Hepatocyte (in vitro differentiated cells): ENCODE measurements at regions not wholly inside any gene's neighbourhood (a gene's known extent, or its start where the extent isn't known, plus 50 kb on each side); places are given as distances from the start of the nearest gene placed in this dataset.

Experiments used
- DNase-seq: peaks from one replicate; pipeline ENCODE4 v3.0.0-alpha.2; 2016; ENCODE audit warnings: low spot score
- H2AFZ ChIP-seq: fragments of 200-600 bp; sonication (generic); 2 replicates; pipeline ENCODE4 v1.6.0; 2016; ENCODE audit warnings: antibody characterized with exemption, mild to moderate bottlenecking
- H3K27ac ChIP-seq: fragments of 200-600 bp; sonication (generic); 2 replicates; pipeline ENCODE4 v1.5.1; 2016; ENCODE audit warnings: mild to moderate bottlenecking
- H3K27me3 ChIP-seq: fragments of 200-600 bp; sonication (generic); 2 replicates; pipeline ENCODE4 v1.6.1; 2016
- H3K36me3 ChIP-seq: fragments of 200-600 bp; sonication (generic); replicated peaks from 2 replicates; pipeline ENCODE4 v1.5.1; 2016; ENCODE audit warnings: low read depth; ENCODE audit not compliant: insufficient read depth
- H3K4me1 ChIP-seq: fragments of 200-600 bp; sonication (generic); 2 replicates; pipeline ENCODE4 v1.5.1; 2016; ENCODE audit warnings: mild to moderate bottlenecking, moderate library complexity; ENCODE audit not compliant: insufficient read depth
- H3K4me2 ChIP-seq: fragments of 200-600 bp; sonication (generic); 2 replicates; pipeline ENCODE4 v1.6.0; 2016
- H3K4me3 ChIP-seq: fragments of 200-600 bp; sonication (generic); 2 replicates; pipeline ENCODE4 v1.5.1; 2016; ENCODE audit warnings: mild to moderate bottlenecking
- H3K79me2 ChIP-seq: fragments of 200-600 bp; sonication (generic); 2 replicates; pipeline ENCODE4 v1.6.0; 2017; ENCODE audit warnings: mild to moderate bottlenecking
- H3K9me2 ChIP-seq: fragments of 200-600 bp; sonication (generic); replicated peaks from 2 replicates; pipeline ENCODE4 v1.6.0; 2017; ENCODE audit warnings: mild to moderate bottlenecking; ENCODE audit not compliant: insufficient read depth
- H3K9me3 ChIP-seq: fragments of 200-600 bp; sonication (generic); 2 replicates; pipeline ENCODE4 v1.5.1; 2016; ENCODE audit warnings: low read depth, mild to moderate bottlenecking
- H4K20me1 ChIP-seq: fragments of 200-600 bp; sonication (generic); 2 replicates; pipeline ENCODE4 v1.6.0; 2016; ENCODE audit warnings: mild to moderate bottlenecking; ENCODE audit not compliant: insufficient read depth, poor library complexity, severe bottlenecking
- EZH2 ChIP-seq: fragments of 200-600 bp; sonication (generic); IDR thresholded peaks from 2 replicates; pipeline ENCODE4 v1.6.1; 2016; ENCODE audit warnings: antibody characterized with exemption, mild to moderate bottlenecking, borderline replicate concordance
- EZH2phosphoT487 ChIP-seq: fragments of 200-600 bp; sonication (generic); IDR thresholded peaks from one replicate; pipeline ENCODE4 v1.6.1; 2018; ENCODE audit warnings: antibody characterized with exemption, mild to moderate bottlenecking, low read depth, moderate library complexity; ENCODE audit not compliant: unreplicated experiment, severe bottlenecking
- WGBS: methylation state at CpG from one replicate; pipeline ENCODE4 v1.1.6; 2016; ENCODE audit warnings: low lambda C conversion rate; ENCODE audit errors: missing lambda C conversion rate; 5-methylcytosine and 5-hydroxymethylcytosine counted together
- TF ChIP-seq, protein P1 (sequence below): fragments of 200-600 bp; sonication (generic); IDR thresholded peaks from 2 replicates; pipeline ENCODE4 v1.5.1; 2016; ENCODE audit warnings: antibody characterized with exemption, mild to moderate bottlenecking; ENCODE audit not compliant: poor library complexity

DNA sequence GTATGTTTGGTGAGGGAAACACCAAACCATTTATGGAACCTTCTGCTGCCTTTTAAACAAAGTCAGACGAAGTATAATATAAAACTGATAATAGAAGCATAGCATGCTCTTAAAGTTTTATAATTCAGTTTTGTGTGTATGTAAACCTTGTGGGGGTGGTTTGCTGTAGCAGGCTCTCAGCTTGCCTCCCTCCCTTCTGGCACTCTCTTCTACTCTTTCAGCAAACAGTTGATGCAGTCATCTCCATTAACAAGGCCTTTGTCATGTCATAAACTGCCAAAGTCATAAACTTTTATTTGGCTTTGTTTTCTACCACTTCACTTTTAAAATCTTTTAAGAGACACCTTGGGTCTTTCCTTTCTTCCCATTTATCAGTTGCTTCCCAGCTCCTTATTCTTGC lies 448.2 kb upstream of the SETBP1 start:
- H3K27ac ChIP-seq, result peak overlapping the region; percentile 40
- no peaks in the 10 kb centered on the region for H3K79me2 ChIP-seq
- no peaks in the 10 kb centered on the region for H3K9me3 ChIP-seq
- H3K4me1 ChIP-seq, result no peaks in the 10 kb centered on the region
- peak; percentile 15 for DNase-seq
- H4K20me1 ChIP-seq, result no peaks in the 10 kb centered on the region
- TF ChIP-seq, protein P1, sequence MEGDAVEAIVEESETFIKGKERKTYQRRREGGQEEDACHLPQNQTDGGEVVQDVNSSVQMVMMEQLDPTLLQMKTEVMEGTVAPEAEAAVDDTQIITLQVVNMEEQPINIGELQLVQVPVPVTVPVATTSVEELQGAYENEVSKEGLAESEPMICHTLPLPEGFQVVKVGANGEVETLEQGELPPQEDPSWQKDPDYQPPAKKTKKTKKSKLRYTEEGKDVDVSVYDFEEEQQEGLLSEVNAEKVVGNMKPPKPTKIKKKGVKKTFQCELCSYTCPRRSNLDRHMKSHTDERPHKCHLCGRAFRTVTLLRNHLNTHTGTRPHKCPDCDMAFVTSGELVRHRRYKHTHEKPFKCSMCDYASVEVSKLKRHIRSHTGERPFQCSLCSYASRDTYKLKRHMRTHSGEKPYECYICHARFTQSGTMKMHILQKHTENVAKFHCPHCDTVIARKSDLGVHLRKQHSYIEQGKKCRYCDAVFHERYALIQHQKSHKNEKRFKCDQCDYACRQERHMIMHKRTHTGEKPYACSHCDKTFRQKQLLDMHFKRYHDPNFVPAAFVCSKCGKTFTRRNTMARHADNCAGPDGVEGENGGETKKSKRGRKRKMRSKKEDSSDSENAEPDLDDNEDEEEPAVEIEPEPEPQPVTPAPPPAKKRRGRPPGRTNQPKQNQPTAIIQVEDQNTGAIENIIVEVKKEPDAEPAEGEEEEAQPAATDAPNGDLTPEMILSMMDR, result no peak
- no peak for TF ChIP-seq EZH2
- no peak for TF ChIP-seq EZH2phosphoT487
- no peak overlapping the region for H2AFZ ChIP-seq
- H3K9me2 ChIP-seq, result no peaks in the 10 kb centered on the region
- H3K4me2 ChIP-seq, result no peak overlapping the region
- H3K4me3 ChIP-seq, result no peak overlapping the region
- WGBS, result 38% methylated on average over 1 of the region's 1 CpG
- no peaks in the 10 kb centered on the region for H3K27me3 ChIP-seq
- no peaks in the 10 kb centered on the region for H3K36me3 ChIP-seq

DNA sequence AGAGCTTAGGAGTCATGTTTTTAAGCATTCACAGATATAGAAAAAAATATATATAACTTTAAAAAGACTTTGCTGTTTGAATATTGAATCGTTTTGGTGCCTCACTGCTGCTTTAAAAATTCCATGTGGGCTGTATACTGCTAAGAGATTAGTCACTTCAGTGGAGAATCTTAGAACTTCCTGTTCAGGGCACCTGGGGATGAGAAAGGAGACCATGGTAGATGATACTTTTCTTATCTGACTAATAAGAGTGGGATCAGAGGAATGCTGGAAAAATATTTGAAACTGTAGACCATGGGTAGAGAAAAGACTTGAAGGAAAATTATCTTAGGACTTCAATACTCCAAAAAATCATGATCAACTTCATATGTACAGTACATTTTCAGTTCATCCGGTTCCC lies 442.2 kb upstream of the SETBP1 start:
- Histone ChIP-seq H3K4me1 (no peaks in the 10 kb centered on the region), H3K4me3 (no peak overlapping the region), H4K20me1 (no peaks in the 10 kb centered on the region), H3K36me3 (no peaks in the 10 kb centered on the region), H3K4me2 (no peak overlapping the region), H3K79me2 (no peaks in the 10 kb centered on the region), H3K9me3 (no peaks in the 10 kb centered on the region), H3K9me2 (no peaks in the 10 kb centered on the region), H3K27ac (no peak overlapping the region), H3K27me3 (no peaks in the 10 kb centered on the region), H2AFZ (no peak overlapping the region)
- DNase-seq, result no peak
- TF ChIP-seq EZH2 (no peak), EZH2phosphoT487 (no peak)
- TF ChIP-seq, protein P1, result no peak
- WGBS, result 69% methylated on average over 2 of the region's 2 CpGs

DNA sequence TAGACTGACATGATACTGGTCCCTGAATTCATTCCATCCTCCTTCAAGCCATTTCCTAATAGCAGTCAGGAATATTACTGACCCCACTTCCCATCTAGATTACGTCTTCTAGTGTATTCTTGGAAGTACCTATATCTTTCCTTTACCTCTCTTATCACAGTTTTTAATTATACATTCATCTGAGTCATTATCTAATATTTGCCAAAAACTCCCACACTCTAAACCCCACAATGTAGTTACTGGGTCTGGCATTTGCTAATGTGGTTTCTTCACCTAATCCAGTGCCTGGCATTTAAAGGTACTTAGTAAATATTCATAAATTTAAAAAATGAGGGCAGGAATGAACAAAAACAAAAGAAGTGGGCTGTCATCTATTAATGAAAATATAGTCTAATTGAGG lies 441.8 kb upstream of the SETBP1 start:
- H3K9me3 ChIP-seq, result no peaks in the 10 kb centered on the region
- no peaks in the 10 kb centered on the region for H3K36me3 ChIP-seq
- WGBS, result 90% methylated on average over 1 of the region's 1 CpG
- TF ChIP-seq EZH2, result no peak
- TF ChIP-seq, protein P1, result no peak
- TF ChIP-seq EZH2phosphoT487, result no peak
- H3K79me2 ChIP-seq, result no peaks in the 10 kb centered on the region
- H3K4me3 ChIP-seq, result no peak overlapping the region
- H3K9me2 ChIP-seq, result no peaks in the 10 kb centered on the region
- no peak overlapping the region for H3K27ac ChIP-seq
- DNase-seq, result no peak
- H2AFZ ChIP-seq, result no peak overlapping the region
- H3K4me1 ChIP-seq, result no peaks in the 10 kb centered on the region
- H3K4me2 ChIP-seq, result no peak overlapping the region
- H4K20me1 ChIP-seq, result no peaks in the 10 kb centered on the region
- H3K27me3 ChIP-seq, result no peaks in the 10 kb centered on the region

DNA sequence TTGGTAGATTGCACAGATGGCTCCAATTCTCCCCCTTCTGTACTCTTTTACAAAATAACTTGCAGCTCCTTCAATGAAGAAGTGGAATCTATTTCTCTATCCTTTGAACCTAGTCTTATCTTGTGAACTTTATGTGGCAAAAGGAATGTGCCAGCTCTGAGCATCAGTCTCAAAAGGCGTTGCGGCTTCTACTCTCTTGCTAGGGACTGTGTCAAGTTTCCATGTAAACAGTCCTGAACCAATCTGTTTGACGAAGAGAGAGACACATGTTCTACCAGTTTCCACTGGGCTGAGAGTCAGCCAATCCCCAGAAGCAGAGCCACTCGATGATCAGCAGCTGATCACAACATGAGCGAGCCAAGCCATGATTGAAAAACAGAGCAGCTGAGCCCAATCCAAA lies 439.7 kb upstream of the SETBP1 start:
- H3K36me3 ChIP-seq, result no peaks in the 10 kb centered on the region
- TF ChIP-seq EZH2 (no peak), EZH2phosphoT487 (no peak)
- TF ChIP-seq, protein P1, result no peak

More for the DNA sequence above, 439.7 kb upstream of the SETBP1 start:
- H3K9me3 ChIP-seq, result no peaks in the 10 kb centered on the region
- H3K9me2 ChIP-seq, result no peaks in the 10 kb centered on the region
- no peak overlapping the region for H3K4me2 ChIP-seq
- no peaks in the 10 kb centered on the region for H3K79me2 ChIP-seq
- DNase-seq, result no peak
- H4K20me1 ChIP-seq, result no peaks in the 10 kb centered on the region
- 79% methylated on average over 5 of the region's 5 CpGs for WGBS
- no peak overlapping the region for H3K4me3 ChIP-seq
- no peak overlapping the region for H3K27ac ChIP-seq
- H2AFZ ChIP-seq, result no peak overlapping the region
- H3K4me1 ChIP-seq, result peaks cover 5% of the 10 kb centered on the region
- no peaks in the 10 kb centered on the region for H3K27me3 ChIP-seq
